HG03095 (cell line): ENCODE measurements at regions not wholly inside any gene's neighbourhood (a gene's known extent, or its start where the extent isn't known, plus 50 kb on each side); places are given as distances from the start of the nearest gene placed in this dataset.
A peak's percentile ranks its signal among the peaks of the same experiment; 100 is the strongest.
"Not testable (repeated sequence)": the region's sequence is repeated elsewhere in the genome, so short reads cannot be mapped to it uniquely, and the experiment has no call there.

Experiments
- ATAC-seq: cut with Tn5 transposase; IDR thresholded peaks from one replicate; pipeline ENCODE4 v1.9.1; 2021; ENCODE audit warnings: moderate library complexity; ENCODE audit not compliant: unreplicated experiment

DNA sequence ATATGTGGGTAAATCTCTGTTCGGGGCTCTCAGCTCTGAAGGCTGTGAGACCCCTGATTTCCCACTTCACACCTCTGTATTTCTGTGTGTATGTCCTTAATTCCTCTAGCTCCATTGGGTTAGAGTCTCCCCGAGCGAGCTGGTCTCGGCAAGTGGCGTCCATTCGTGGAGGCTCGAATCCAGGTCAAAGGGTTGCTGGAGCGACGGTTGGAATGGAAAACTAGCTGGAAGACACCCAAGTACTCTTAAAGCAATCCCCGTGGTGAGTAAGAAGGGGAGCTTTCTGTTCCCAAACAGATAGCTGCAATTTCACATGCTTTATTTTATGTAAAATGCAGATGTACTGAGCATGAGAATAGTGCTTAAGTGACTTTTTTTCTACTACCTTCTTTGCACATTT, 277.5 kb upstream of the SGCG start:
- ATAC-seq = no peak

DNA sequence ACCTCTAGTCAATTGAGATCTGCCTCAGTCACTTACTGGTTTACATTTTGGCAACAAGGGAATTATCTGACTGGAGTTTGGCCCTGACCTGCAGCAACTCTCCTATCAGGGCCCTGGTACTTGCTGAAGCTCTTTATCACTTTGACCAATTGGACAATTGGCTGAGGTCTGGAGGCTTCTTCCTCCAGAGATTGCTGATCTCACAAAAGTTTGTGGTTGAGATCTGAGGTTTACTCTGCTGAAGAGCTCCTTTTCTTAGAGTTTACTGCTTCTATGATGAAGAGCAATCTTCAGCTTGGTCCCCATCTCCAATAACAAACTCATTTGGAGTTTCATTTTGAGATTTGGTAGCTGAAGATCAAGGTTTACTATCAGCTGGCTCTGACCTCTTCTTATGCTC, 276.9 kb upstream of the SGCG start:
- no peak for ATAC-seq

DNA sequence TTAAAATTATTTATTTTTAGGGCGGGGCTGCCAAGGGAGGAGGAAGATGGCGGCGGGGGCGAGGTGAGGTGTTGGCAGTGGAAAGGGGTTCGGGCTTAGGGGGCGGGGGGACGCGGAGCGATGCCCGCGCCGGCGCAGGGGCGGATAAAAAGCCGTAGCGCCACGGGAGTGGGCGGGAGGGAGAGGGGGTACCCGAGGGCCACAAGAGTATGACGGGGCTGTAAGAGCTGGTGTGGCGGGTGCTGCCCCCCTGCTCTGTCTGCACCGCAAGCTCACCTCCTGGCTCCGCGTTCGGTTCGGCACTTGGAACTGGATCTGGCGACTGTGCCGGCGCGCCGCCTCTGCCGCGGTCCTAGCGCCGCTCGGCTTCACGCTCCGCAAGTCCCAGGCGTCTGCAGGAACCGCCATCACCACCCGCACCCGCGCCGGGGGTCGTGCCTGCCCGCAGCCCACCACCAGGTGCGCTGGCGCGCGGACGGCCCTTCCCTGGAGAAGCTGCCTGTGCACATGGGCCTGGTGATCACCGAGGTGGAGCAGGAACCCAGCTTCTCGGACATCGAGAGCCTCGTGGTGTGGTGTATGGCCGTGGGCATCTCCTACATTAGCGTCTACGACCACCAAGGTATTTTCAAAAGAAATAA, 265.2 kb upstream of the SGCG start:
- ATAC-seq = peak; percentile 62

DNA sequence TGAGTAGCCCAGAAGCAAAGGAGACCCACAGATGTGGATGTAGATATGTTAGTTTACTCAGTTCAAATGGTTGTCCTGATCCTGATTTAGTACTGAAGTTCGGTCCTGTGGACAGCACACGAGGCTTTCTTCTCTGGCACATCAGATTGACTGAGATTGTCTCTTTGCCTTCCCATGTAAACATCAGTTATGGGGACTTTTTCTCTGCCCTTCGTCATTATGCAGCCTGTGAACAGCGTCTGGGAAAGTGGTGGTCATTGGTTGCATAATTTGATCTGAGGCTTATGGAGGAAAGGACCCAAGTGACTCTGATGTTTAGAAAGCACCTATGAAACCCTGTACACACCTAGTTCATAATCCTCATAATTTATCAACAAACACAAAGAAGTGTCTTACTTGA, 264.5 kb upstream of the SGCG start:
- not testable (repeated sequence) for ATAC-seq

DNA sequence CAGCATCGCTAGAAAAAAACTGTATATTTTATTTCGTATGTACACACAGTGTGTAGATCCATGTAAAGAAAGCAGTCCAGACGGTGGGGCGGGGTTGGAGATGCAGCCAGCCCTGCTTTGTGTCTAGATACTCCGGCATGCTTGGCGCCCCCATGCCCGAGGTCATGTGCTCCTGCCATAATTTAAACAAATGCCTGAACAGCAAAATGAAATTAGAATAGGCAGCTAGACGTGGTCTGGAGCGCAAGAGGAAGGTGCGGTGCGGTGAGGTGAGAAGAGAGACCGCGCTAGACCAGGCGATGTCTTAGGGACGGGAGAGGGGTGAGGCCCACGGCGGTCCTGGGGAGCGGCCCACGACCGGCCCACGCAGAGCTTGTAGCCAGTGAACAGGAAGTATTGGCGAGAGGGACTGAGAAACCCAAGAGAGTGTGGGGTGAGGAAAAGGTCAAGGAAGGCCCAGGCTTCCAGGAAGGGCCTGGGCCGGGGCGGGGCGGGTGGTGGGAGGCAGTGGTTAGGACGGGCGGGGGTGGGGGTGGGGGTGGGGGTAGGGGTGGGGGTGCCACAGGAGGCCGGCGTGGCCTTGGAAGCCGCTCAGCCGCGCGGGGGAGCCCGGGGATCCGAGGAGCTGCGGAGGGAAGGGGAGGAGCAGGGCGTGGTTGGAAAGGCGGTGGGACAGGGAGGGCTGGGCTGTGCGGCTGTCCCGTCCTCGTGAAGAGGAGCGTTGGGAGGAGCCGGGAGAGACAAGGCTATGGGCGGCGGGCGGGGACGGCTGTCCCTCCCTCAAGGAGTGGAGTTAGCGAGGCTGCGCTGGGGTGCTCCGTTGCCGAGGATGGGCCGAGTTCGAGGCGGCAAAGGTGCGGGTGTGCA, 254.7 kb upstream of the SGCG start:
- ATAC-seq = no peak

DNA sequence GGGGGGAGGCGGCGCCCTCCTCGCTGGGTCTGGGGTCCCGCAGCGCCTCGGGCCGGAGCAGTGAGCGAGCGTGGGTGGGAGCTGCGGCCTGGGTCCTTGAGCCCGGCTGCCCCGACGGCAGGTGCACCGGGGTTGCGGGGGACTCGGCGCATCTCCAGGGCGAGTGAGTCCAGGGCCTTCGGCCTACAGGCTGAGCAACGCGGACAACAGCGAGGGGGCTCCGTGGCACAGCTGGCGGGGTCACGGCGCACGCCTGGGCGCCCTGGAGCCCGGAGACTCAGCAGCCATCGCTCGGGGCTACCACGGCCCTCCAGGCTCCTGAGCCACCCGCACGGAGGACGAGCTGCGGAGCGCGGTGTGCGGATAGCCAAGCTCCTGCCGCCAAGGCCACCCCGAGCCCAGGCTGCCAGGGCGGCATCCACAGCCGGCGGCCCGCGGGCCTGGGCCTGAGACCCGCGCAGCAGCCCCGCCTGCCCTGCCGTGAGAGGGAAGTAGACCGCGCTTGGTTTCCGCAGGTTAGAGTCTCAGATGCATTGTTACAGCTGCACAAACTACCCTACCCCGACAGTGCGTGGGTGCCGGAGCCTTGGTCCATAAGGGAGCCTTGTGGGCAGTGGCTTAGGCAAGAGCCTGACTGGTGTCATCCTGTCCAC, 253.9 kb upstream of the SGCG start:
- no peak for ATAC-seq

DNA sequence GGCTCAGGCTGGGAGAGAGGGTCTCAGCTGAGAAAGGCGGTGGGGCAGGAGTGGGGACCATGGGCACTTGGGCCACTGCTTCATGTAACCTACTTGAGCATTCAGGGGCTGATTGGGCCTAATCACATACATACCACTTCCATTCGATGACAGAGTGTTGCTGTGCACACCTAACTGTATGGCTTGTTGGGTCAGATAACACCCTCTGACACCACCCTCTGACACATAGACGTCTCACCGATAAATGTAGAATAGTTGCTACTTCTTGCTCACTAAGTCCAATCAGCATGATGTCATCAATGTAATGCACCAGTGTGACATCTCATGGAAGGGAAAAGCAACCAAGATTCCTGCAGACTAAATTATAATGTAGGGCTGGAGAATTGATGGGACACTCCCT, 252.9 kb upstream of the SGCG start:
- ATAC-seq = not testable (repeated sequence)

DNA sequence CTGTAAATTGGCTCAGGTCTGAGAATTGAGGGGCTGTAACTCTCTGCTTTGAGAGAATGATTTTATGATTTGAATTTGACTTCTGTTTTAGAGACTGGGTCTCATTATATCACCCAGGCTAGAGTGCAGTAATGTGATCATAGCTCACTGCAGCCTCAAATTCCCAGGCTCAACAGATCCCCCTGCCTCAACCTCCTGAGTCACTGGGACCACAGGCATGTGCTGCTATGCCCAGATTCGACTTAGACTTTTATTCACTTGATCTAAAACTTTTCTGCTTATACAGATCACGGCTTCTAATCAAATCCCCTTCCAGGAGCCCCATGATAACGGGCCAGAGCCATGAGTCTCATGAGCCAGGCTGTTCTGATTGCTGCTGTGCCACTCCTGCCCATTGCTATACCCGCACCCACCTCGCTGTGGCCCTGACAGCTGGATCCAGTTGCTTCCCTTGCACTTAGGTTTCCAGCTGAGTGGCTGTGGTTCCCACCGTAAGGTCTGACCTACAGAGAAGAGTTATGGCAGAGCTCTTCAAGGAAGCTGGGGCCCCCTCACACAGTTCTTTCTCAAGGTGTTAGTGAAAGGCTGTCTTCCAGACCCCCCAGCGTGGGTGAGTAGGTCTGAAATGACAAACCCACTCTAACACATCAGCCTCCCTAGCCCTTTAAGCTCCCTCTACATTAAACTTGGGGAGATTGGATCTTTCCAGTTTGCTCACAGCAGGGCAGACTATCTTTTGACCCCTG, 251.2 kb upstream of the SGCG start:
- ATAC-seq = no peak

DNA sequence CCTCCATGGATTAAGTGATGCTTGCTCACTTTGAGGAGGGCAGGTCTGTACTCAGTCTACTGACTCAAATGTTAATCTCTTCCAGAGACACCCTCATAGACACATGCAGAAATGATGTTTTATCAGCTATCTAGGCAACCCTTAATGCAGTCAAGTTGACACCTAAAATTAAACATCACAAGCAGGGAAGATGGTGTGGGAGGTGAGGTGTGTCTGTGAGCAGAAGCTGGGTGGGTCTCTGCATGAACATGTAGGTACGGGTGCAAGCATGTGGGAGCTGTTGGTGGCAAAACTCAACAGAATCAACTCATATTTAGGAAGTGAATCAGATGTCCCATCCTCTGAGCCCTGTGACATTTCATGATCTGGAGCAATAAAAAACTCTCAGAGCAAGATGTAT, 249.2 kb upstream of the SGCG start:
- ATAC-seq = no peak

DNA sequence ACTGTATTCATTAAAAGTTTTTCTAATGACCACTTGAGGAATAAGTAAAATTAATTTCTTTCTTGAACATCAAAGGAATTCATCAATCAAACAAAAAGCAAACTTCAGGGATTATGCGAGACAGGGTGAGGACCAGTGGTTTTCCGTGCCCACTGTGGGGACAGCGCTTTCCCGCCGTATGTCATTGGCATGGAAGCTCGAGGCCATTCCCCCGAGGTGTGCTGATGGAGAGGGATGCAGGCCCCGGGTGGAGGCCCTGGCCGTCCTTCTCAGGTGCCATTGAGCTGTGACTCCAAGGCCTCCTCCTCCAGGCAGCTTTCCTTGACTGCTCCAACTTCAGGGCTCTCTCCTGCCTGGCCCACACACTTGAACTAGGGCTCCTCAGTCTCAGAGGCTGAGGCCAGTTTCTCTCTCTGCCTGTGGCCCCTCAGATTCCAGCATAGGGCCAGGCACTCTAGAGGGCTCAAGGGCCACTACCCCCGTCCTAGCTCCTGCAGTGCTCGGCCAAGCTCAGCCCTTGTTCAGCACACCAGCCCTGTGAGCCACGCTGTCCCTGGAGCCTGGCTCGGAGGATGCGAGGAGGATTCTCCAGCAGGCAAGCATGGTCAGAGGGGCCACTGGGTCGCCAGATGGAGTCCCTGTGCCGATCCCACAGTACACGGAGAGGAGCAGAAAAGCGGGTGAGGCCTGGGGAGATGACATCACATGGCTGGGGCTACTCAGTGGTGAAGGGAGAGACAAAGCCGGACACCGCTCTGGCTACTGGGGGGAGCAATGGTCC, 248.0 kb upstream of the SGCG start:
- ATAC-seq = not testable (repeated sequence)

DNA sequence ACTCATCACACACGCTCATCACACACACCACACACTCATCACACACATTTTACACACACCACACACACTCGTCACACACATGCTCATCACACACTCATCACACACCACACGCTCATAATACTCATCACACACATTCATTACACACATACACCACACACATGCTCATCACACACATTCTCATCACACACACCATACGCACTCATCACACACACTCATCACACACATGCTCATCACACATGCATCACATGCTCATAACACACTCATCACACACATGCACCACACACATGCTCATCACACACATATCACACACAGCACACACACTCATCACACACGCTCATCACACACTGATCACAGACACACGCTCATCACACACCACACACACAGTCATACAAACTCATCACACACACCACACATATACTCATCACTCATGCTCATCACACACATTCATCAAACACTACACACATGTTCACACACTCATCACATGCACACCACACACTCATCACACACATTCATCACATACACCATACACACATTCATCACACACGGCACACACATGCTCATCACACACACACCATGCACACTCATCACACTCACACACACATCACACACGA, 247.1 kb upstream of the SGCG start:
- ATAC-seq = no peak

DNA sequence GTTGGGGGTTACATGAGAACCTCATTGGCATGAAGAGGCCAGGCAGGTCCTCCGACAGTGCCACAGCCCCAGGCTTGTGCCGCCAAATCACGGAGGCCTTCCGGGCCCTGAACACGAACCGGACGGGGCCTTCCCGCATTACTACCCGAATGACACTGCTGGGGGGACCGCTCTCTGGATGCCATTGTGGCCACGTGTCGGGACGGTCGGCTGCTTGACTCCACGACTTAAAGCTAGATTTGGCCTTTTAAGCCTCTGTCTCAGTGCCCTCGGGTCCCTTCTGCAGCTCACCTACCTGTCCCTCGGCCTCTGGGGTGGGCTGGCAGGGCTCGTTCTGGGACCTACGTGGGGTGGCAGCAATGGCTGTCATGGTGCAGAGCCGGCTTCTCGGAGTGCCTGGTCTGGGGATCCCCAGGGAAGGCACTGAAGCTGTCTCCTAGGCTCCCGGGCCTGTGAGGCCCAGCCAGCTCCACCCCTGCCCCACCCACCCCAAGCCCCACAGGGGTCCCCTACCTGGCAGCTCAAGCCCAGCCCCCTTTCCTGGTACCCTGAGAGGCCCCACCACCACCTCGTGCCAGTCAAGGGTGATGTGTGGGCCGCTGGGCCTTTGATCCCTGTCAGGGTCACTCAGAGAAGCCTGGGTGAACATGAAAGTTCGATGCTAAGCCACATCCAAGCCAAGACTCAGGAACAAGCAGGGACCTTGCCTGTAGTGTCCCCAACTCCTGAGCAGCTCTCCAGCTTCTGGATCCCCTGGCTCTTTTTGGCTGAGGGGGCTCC, 245.8 kb upstream of the SGCG start:
- ATAC-seq = no peak

DNA sequence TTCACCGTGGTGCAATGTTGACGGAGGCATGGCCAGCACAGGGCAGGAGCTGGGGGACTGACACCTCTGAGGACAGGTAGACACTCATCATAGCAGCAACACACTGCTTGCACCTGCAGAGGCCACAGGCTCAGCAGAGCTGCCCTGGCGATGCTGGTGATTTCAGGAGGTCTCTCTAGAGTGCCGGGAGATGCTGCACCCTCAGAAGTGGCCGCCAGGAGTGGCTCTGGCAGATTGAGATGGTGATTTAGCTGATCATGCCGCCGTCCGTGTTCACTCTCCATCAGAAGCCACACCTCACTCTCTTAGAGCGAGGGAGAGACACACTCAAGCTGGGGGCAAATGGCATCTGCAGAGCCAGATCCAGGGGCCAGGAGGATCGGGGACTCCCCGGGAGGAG, 244.6 kb upstream of the SGCG start:
- no peak for ATAC-seq

DNA sequence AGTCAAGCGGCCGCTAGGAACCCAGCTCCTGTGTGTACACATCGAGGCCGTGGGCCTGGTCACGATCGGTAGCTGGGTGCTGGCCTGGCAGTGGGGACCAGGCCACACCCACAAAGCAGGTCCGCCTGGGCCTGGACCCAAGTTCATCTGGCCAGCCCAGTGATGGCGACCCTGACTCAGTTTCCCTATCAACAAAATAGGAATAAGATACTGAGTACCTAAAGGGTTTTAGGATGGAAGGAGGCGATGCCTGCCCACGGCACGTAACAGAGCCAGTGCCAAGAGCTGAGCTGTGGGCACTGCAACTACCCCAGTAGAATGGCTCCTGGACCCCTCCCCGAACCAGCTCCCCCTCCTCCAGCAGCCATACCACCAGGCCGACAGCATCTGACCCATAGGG, 243.5 kb upstream of the SGCG start:
- ATAC-seq = no peak

DNA sequence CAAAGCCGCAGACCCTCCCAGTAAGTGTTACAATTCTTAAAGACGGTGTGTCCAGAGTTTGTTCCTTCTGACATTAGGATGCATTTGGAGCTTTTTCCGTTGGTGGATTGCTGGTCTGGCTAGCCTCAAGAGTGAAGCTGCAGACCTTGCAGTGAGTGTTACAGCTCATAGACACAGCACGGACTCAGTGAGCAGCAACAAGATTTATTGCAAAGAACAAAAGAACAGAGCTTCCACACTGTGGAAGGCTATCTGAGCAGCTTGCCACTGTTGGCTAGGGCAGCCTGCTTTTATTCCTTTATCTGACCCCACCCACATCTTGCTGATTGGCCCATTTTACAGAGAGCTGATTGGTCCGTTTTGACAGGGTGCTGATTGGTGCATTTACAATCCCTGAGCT, 242.8 kb upstream of the SGCG start:
- no peak for ATAC-seq

DNA sequence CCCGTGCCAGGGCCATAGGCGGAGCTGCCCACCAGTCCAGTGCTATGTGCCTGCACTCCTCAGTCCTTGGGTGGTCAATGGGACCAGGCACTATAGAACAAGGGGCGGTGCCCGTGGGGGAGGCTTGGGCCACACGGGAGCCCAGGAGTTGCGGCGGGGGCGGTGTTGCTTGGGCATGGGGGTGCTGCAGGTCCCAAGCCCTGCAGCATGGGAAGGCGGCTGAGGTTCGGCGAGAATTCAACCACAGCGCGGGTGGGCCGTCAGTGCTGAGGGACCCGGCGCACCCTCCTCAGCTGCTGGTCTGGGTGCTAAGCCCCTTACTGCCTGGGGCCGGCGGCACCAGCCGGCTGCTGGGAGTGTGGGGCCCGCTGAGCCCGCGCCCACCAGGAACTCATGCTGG, 242.2 kb upstream of the SGCG start:
- ATAC-seq = no peak

DNA sequence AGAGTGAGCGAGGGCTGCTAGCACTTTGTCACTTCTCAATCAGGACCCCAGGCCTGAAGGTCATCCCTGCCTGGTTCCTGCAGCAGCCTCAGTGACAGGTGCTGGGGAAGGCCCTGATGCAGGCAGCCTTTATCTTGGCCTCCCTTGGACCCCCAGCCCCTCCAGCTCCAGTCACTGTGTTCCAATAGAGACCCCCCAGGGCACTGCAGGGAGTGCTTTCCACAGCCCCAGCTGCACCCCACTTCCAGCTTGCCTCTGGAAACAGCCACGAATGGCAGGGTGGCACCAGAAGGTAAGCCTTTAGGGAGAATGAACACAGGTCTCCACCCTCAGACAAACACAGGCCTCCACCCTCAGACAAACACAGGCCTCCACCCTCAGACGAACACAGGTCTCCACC, 241.6 kb upstream of the SGCG start:
- ATAC-seq = no peak

DNA sequence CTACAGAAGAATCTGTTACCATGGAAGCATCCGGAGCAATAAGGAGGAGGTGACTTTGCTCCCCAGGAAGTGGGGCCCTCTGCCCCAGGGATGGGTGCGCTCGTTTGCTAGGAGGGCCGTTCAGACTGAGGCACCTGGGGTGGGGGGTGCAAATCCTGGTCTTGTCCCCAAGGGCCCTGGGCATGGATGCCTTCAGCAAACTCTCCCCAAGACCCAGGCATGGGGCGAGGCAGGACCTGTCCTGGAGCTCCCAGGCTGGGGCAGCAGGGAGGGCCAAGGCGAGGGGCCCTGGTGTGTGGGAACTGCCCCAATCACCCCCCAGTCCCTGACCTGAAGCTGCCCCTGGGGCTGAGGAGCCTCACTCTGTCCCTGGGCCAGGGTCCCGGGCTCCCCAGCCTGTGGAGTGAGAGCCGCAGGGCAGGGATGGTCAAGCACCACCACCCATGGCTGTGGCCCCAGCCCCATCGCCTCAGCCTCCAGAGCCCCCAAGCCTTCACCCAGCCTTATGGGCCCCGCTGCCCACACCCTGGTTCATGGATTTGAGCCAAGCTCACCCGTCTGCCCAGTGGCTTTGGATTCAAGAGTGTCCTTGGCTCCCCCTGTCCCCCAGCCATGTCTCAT, 240.6 kb upstream of the SGCG start:
- ATAC-seq = no peak

DNA sequence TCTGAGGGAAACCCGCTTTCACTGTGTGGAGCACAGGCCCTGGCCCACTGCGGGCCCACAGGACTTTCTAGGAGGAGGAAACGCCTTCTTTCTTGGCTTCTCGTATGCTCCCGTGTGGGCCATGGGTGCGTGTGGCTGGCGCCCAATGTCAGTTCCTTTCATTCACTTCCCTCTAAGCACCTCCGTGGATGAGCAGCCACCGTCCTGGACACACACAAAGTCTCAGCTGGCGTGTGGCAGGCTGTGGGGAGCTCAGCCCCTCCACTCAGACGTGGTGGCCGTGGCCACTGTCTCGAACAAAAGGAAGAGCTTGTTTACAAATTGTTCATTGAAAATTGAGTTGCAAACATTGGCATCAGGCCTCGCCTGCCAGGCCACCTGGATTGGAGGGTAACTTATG, 240.0 kb upstream of the SGCG start:
- no peak for ATAC-seq
